HG02885 (cell line): ENCODE measurements at regions not wholly inside any gene's neighbourhood (a gene's known extent, or its start where the extent isn't known, plus 50 kb on each side); places are given as distances from the start of the nearest gene placed in this dataset.
"Not testable (repeated sequence)": the region's sequence is repeated elsewhere in the genome, so short reads cannot be mapped to it uniquely, and the experiment has no call there.

Experiments
- ATAC-seq: cut with Tn5 transposase; IDR thresholded peaks from one replicate; pipeline ENCODE4 v1.9.1; 2021; ENCODE audit warnings: mild to moderate bottlenecking; ENCODE audit not compliant: unreplicated experiment, poor library complexity

- not testable (repeated sequence) for ATAC-seq
Observed at GRCh38 chr22:25504017-25504416, 60.5 kb upstream of the GRK3 start.

DNA sequence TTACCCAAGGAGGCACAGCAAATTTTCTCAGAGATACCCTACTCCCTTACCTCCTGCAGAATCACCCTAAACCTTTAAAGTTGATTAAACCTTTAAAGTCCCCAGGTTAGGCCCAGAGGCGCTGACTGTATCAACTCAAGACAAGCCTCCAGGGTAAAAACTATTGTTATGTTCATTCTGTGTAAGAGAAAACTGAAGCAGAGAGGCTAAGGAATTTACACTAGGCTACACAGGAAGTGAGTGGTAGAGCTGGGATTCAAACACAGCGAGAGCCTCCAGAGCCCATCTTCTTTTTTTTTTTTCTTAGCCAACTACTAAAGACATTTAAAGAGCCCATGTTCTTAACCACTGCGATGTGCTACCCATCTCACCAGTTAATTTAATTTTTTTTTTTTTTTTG, 56.3 kb upstream of the GRK3 start:
- ATAC-seq = no peak

DNA sequence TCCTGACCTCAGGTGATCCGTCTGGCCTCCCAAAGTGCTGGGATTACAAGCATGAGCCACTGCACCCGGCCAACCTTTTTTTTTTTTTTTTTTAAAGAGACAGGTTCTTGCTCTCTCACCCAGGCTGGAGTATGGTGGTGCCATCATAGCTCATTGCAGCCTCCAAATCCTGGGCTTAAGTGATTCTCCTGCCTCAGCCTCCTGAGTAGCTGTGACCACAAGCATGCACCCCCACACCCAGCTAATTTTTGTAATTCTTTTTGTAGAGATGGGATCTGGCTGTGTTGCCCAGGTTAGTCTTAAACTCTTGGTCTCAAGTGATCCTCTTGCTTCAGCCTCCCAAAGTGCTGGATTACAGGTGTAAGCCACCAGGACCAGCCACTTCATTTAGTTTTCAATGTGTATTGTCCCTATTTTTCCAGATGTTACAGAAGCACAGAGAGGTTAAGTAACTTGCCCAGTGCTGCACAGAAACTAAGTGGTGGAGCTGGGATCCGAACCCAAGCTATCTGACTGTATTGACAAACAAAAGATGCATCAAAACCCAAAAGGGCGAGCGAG, 55.6 kb upstream of the GRK3 start:
- no peak for ATAC-seq

GRCh38 chr22:25509374-25509791, 55.1 kb upstream of the GRK3 start:
- no peak for ATAC-seq

- ATAC-seq = no peak
Observed at GRCh38 chr22:25510876-25511275, 53.6 kb upstream of the GRK3 start.

GRCh38 chr22:25511725-25512124, 52.8 kb upstream of the GRK3 start:
- ATAC-seq = no peak

DNA sequence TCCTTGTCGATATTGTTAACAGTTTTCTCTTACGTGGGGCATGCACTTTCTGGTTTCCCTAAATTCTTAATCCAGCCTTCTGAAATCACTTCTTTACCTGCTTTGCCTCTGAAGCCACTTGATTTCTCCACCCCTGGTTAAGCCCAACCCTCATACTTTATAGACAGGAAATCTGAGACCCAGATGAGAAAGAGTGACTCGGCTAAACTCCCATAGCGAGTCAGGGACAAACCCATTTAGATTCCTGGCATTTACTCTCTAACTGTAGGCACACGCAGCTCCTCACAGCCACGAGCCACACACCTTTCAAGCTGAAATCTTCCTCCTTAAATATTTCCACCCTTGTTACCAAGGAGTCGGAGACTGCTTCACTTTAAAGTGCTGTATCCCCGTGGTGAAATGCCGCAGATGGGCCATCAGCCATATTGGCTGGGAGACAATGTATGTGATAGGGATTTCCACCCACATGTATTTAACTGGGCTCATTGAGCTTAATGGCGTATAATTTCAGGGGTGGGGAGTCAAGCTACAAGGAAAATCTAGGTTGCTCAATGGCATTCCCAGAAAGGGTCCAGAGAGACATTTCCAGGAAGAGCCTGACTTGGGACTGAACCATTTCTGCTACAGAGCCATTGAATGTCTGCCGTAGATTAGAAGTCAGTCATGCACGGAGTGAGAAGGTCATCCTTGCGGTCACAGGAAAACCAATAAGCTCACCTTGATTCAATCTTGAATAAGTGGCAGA, 49.9 kb upstream of the GRK3 start:
- no peak for ATAC-seq
